Subcutaneous abdominal adipose tissue (tissue), 5 donors: ENCODE measurements at regions not wholly inside any gene's neighbourhood (a gene's known extent, or its start where the extent isn't known, plus 50 kb on each side); places are given as distances from the start of the nearest gene placed in this dataset.
A peak's percentile ranks its signal among the peaks of the same experiment; 100 is the strongest.

Source experiments
- H3K27ac ChIP-seq: one replicate; pipeline ENCODE4 v1.7.0; 2013; ENCODE audit warnings: low read depth, mild to moderate bottlenecking, inconsistent platforms, low read length, moderate library complexity
- H3K27me3 ChIP-seq, 5 donors: one replicate each; pipeline ENCODE4 v1.7.0; 2013; ENCODE audit warnings: low read length in 5 of 5, inconsistent platforms in 1 of 5; ENCODE audit not compliant: control insufficient read depth in 5 of 5, insufficient read depth in 4 of 5
- H3K36me3 ChIP-seq, 5 donors: one replicate each; pipeline ENCODE4 v1.7.0; 2013; ENCODE audit warnings: low read length in 5 of 5; ENCODE audit not compliant: control insufficient read depth in 5 of 5, insufficient read depth in 5 of 5
- H3K4me1 ChIP-seq, 5 donors: one replicate each; pipeline ENCODE4 v1.7.0; 2013; ENCODE audit warnings: low read length in 5 of 5, mild to moderate bottlenecking in 3 of 5, moderate library complexity in 1 of 5; ENCODE audit not compliant: control insufficient read depth in 5 of 5, insufficient read depth in 5 of 5
- H3K4me3 ChIP-seq, 5 donors: one replicate each; pipeline ENCODE4 v1.7.0; 2013; ENCODE audit warnings: low read length in 5 of 5, low read depth in 1 of 5
- H3K9ac ChIP-seq, 5 donors: one replicate each; pipeline ENCODE4 v1.7.0; 2013; ENCODE audit warnings: low read length in 5 of 5, mild to moderate bottlenecking in 4 of 5, moderate library complexity in 3 of 5
- H3K9me3 ChIP-seq, 5 donors: one replicate each; pipeline ENCODE4 v1.7.0; 2013; ENCODE audit warnings: low read length in 5 of 5; ENCODE audit not compliant: control insufficient read depth in 5 of 5
- donor health status: healthy.
- donor health status: healthy.
- donor health status: healthy.
- donor health status: healthy.
- donor health status: healthy.

GRCh38 chr11:130550150-130550549 lies 101.7 kb downstream of the ADAMTS15 start:
- peak overlapping the region; percentile 53 for H3K27ac ChIP-seq
- H3K27me3 ChIP-seq: no peaks in the 10 kb centered on the region
- no peaks in the 10 kb centered on the region for H3K9me3 ChIP-seq
- H3K4me3 ChIP-seq: no peak overlapping the region
- H3K4me1 ChIP-seq: peaks cover 0 to 41% (median 31%) of the 10 kb centered on the region in 5 donors
- H3K36me3 ChIP-seq: no peaks in the 10 kb centered on the region
- H3K9ac ChIP-seq: no peak overlapping the region

- H3K27me3 ChIP-seq: no peaks in the 10 kb centered on the region
- no peak overlapping the region for H3K4me3 ChIP-seq
- H3K4me1 ChIP-seq: peaks cover 0 to 49% (median 37%) of the 10 kb centered on the region in 5 donors
- no peak overlapping the region for H3K9ac ChIP-seq
- no peaks in the 10 kb centered on the region for H3K36me3 ChIP-seq
- no peaks in the 10 kb centered on the region for H3K9me3 ChIP-seq
- peak overlapping the region; percentile 53 for H3K27ac ChIP-seq
These were observed 102.5 kb downstream of the ADAMTS15 start for GRCh38 chr11:130550984-130551383.

GRCh38 chr11:130551388-130551787 lies 102.9 kb downstream of the ADAMTS15 start:
- Histone ChIP-seq H3K36me3 (no peaks in the 10 kb centered on the region), H3K27me3 (no peaks in the 10 kb centered on the region), H3K27ac (no peak overlapping the region), H3K9me3 (no peaks in the 10 kb centered on the region), H3K4me1 (peaks cover 0 to 50% (median 37%) of the 10 kb centered on the region in 5 donors), H3K9ac (no peak overlapping the region), H3K4me3 (no peak overlapping the region)

GRCh38 chr11:130553306-130553705 lies 104.9 kb downstream of the ADAMTS15 start:
- no peaks in the 10 kb centered on the region for H3K36me3 ChIP-seq
- no peaks in the 10 kb centered on the region for H3K9me3 ChIP-seq
- H3K4me1 ChIP-seq: peaks cover 0 to 50% (median 32%) of the 10 kb centered on the region in 5 donors
- H3K9ac ChIP-seq: no peak overlapping the region
- H3K4me3 ChIP-seq: no peak overlapping the region
- no peaks in the 10 kb centered on the region for H3K27me3 ChIP-seq
- peak overlapping the region; percentile 46 for H3K27ac ChIP-seq

GRCh38 chr11:130554241-130555055 lies 106.0 kb downstream of the ADAMTS15 start:
- Histone ChIP-seq H3K4me1 (peaks cover 0 to 41% (median 27%) of the 10 kb centered on the region in 5 donors), H3K4me3 (no peak overlapping the region), H3K9ac (no peak overlapping the region), H3K9me3 (no peaks in the 10 kb centered on the region), H3K27ac (peak overlapping the region; percentile 1), H3K27me3 (no peaks in the 10 kb centered on the region), H3K36me3 (no peaks in the 10 kb centered on the region)

GRCh38 chr11:130555251-130555841 lies 106.9 kb downstream of the ADAMTS15 start:
- Histone ChIP-seq H3K9me3 (no peaks in the 10 kb centered on the region), H3K4me1 (peaks cover 0 to 32% (median 20%) of the 10 kb centered on the region in 5 donors), H3K27ac (peak overlapping the region; percentile 1)

GRCh38 chr11:130560000-130560780 lies 111.7 kb downstream of the ADAMTS15 start:
- Histone ChIP-seq H3K27me3 (no peaks in the 10 kb centered on the region), H3K9me3 (no peaks in the 10 kb centered on the region), H3K4me1 (peaks cover 0 to 9% (median 6%) of the 10 kb centered on the region in 5 donors), H3K4me3 (no peak overlapping the region), H3K9ac (no peak overlapping the region), H3K36me3 (no peaks in the 10 kb centered on the region), H3K27ac (no peak overlapping the region)

More at GRCh38 chr11:130555251-130555841, 106.9 kb downstream of the ADAMTS15 start:
- Histone ChIP-seq H3K4me3 (no peak overlapping the region), H3K36me3 (no peaks in the 10 kb centered on the region), H3K9ac (peak overlapping the region in 1 of 5 donors; percentile 19), H3K27me3 (no peaks in the 10 kb centered on the region)

- H3K4me1 ChIP-seq: peaks cover 0 to 3% (median under 1%) of the 10 kb centered on the region in 5 donors
- H3K27me3 ChIP-seq: no peaks in the 10 kb centered on the region
- no peak overlapping the region for H3K27ac ChIP-seq
- H3K9me3 ChIP-seq: no peaks in the 10 kb centered on the region
- H3K9ac ChIP-seq: no peak overlapping the region
- no peaks in the 10 kb centered on the region for H3K36me3 ChIP-seq
- no peak overlapping the region for H3K4me3 ChIP-seq
These were observed 112.3 kb downstream of the ADAMTS15 start for GRCh38 chr11:130560781-130561109.

GRCh38 chr11:130561441-130561881 lies 113.0 kb downstream of the ADAMTS15 start:
- Histone ChIP-seq H3K9me3 (no peaks in the 10 kb centered on the region), H3K4me3 (no peak overlapping the region), H3K9ac (no peak overlapping the region), H3K36me3 (no peaks in the 10 kb centered on the region), H3K27ac (no peak overlapping the region), H3K4me1 (no peaks in the 10 kb centered on the region), H3K27me3 (no peaks in the 10 kb centered on the region)

GRCh38 chr11:130562549-130562948 lies 114.1 kb downstream of the ADAMTS15 start:
- no peaks in the 10 kb centered on the region for H3K9me3 ChIP-seq
- no peaks in the 10 kb centered on the region for H3K27me3 ChIP-seq
- H3K4me3 ChIP-seq: no peak overlapping the region
- no peak overlapping the region for H3K9ac ChIP-seq
- no peaks in the 10 kb centered on the region for H3K4me1 ChIP-seq
- no peak overlapping the region for H3K27ac ChIP-seq
- H3K36me3 ChIP-seq: no peaks in the 10 kb centered on the region
